ENCODE measurements at regions not wholly inside any gene's neighbourhood (a gene's known extent, or its start where the extent isn't known, plus 50 kb on each side); places are given as distances from the start of the nearest gene placed in this dataset.
"Not testable (repeated sequence)": the region's sequence is repeated elsewhere in the genome, so short reads cannot be mapped to it uniquely, and the experiment has no call there.

- DNase-seq (ENCODE audit: low read depth in 4 of 4, low spot score in 3 of 4): peak in 1 of 4 donors; percentile 0
These were observed 890.6 kb downstream of the KCNT2 start for GRCh38 chr1:195717651-195718050.

DNA sequence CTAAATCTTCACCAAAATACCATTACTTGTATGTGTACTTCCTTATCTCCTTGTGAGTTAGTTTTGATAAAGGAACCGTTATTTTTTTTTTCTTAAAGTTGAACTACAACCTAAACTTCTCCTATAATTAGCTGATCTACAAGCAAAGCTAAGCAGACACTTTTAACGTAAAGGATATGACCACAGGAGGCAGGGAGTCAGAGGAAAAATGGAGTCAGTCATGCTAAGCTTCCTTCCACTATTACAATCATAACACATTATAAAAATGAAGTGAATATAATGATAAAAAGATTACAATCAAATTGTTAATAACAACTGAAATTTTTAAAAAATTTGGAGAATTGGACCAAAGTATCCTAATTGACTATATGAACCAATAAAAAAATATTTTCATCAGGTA is 892.6 kb downstream of the KCNT2 start:
- DNase-seq (ENCODE audit: low read depth in 4 of 4, low spot score in 3 of 4): no peak

DNA sequence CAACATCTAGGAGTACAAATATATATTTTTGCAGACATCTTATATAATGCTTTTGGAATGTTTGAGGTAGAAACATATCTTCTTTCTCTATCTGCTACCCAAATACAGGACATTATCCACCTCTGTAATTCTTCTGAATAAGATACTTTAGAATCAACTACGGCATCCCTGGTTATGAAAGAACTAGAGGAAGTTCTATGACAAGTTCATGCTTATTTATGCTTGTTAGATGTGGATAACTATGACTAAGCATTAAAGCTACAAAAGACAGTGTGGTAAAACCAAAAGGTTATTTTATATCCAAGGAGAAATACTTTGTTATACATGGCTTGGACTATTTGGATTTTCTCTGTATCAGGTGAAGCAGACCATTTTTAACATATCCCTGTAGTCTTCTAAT is 894.0 kb downstream of the KCNT2 start:
- DNase-seq (ENCODE audit: low read depth in 4 of 4, low spot score in 3 of 4): no peak

DNA sequence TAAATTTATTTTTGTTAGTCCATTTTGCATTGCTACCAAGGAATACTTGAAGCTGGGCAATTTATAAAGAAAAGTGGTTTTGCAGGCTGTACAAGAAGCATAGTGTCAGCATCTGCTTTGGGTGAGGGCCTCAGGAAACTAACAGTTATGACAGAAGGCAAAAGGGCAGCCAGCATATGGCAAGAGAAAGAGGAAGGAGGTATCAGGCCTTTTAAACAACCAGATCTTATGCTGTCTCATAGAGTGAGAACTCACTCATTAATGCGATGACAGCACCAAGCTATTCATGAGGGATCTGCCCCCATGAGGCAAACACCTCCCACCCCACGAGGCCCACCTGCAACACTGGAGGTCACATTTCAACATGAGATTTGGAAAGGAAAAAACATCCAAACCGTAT is 898.4 kb downstream of the KCNT2 start:
- DNase-seq (ENCODE audit: low read depth in 4 of 4, low spot score in 3 of 4): no peak

GRCh38 chr1:195704028-195704427 is 904.2 kb downstream of the KCNT2 start:
- no peak for DNase-seq (ENCODE audit: low read depth in 4 of 4, low spot score in 3 of 4)

- no peak for DNase-seq (ENCODE audit: low read depth in 4 of 4, low spot score in 3 of 4)
These were observed 907.1 kb downstream of the KCNT2 start for GRCh38 chr1:195701149-195701548.

GRCh38 chr1:195697130-195697529 is 911.1 kb downstream of the KCNT2 start:
- DNase-seq (ENCODE audit: low read depth in 4 of 4, low spot score in 3 of 4): no peak

DNA sequence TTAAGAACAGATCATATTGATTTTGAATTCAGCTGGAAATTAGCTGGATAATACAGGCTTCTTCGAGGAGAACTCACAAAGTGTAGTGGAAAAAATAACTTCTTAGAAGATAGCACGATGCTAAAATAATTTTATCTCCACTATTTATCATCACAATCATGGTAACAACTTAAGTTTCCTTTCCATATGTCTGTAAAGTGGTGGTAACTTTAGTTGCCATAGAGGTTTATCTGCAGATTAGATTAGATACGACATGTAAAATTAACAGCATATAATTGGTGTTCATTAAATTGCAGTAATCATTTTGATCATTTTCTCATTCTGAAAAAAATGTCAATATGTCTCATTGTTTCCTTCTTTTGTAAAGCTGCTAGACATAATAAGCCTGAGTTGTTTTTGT is 921.5 kb downstream of the KCNT2 start:
- no peak for DNase-seq (ENCODE audit: low read depth in 4 of 4, low spot score in 3 of 4)

DNA sequence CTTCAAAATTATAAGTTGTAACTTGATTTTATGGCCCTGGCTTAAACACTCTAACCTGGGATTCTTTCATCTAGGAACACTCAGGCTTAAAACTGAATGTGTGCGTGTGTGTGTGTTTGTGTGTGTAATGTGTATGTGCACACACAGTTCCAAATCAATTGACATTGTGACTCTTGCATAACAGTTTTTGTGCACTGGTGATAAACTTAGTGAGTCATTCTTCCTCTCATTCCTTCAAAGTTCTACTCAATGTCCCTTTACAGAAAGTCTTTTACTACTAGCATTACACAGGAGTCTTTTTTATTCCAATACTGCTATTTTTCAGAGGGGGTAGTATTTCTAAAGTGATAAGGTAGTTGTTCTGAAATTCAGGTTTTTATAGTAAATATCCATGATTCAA is 943.6 kb downstream of the KCNT2 start:
- no peak for DNase-seq (ENCODE audit: low read depth in 4 of 4, low spot score in 3 of 4)

DNA sequence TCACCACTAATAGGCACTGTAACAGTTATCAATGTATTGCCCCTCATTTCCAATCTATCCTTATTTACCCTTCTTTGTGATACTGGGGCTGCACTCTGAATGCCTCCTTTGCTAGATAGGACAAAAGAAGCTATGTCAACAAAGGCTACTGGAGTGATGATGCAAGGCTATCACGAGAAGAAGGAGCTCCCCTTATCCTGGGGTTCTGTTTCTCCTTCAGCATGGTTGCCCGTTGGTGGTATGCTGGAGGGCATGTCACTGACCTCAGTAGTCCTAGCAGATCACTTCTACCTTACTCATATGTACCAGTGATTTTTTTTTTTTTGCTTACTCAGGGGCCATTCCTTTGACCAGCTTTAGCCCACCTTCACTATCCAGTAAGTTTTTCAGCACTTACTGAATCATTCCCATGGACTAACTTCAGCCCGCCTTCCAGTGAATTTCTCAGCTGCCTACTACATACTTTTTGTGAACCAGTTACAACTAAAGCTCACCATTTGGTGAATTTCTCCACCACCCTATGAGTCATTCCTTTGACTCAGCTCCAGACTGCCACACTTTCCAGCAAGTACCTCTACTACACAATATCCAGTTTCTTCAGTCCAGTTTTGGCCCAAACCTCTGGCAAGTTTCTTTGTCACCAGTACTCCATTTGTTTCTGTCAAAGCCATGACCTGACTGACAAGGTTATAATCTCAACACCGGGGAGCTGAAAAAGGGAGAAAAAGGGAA is 944.5 kb downstream of the KCNT2 start:
- DNase-seq (ENCODE audit: low read depth in 4 of 4, low spot score in 3 of 4): no peak

GRCh38 chr1:195656780-195657179 is 951.5 kb downstream of the KCNT2 start:
- DNase-seq (ENCODE audit: low read depth in 4 of 4, low spot score in 3 of 4): no peak

DNA sequence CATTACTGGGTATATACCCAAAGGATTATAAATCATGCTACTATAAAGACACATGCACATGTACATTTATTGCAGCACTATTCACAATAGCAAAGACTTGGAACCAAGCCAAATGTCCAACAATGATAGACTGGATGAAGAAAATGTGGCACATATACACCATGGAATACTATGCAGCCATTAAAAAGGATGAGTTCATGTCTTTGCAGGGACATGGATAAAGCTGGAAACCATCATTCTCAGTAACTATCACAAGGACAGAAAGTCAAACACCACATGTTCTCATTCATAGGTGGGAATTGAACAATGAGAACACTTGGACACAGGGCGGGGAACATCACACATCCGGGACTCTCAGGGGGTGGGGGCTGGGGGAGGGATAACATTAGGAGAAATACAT is 959.4 kb downstream of the KCNT2 start:
- not testable (repeated sequence) for DNase-seq (ENCODE audit: low read depth in 4 of 4, low spot score in 3 of 4)

GRCh38 chr1:195637539-195637938 is 970.7 kb downstream of the KCNT2 start:
- no peak for DNase-seq (ENCODE audit: low read depth in 4 of 4, low spot score in 3 of 4)

DNA sequence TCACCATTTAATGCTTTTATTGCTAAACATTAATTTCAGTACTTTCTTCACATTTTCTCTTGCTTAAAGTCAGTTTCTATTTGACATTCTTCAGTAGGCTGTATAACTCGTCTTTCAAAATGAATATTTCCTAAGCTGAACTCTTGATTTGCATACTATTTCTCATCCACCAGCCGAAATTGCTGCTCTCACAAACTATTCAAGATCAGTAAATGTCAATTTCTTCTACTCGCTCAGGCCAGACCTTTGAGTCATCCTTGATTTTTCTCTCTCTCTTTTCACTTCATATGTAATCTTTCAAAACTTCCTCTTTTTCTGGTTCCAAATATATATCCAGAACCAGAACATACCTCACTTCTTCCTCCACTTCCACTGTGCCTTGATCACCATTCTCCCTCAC is 990.0 kb downstream of the KCNT2 start:
- DNase-seq (ENCODE audit: low read depth in 4 of 4, low spot score in 3 of 4): no peak

DNA sequence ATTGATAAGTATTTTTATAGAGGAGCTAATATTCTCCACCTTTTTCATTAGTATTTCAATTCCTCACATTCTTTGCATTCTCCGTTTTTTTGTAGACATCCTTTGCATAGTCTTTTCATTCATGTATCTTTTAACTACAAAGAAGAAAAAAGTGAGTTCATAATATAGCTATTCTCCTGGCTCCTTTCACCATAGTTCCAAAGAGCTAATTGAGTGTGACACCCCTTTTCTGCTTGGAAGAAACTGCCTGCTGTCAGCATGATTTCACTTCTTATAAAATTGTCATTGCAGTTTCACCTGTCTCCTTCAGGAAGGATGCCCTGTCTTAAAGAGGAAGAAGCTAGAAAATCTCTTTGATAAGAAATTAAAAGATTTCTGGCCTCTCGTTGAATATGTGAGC is 991.1 kb downstream of the KCNT2 start:
- no peak for DNase-seq (ENCODE audit: low read depth in 4 of 4, low spot score in 3 of 4)

GRCh38 chr1:195608883-195609282 is 999.4 kb downstream of the KCNT2 start:
- no peak for DNase-seq (ENCODE audit: low read depth in 4 of 4, low spot score in 3 of 4)

DNA sequence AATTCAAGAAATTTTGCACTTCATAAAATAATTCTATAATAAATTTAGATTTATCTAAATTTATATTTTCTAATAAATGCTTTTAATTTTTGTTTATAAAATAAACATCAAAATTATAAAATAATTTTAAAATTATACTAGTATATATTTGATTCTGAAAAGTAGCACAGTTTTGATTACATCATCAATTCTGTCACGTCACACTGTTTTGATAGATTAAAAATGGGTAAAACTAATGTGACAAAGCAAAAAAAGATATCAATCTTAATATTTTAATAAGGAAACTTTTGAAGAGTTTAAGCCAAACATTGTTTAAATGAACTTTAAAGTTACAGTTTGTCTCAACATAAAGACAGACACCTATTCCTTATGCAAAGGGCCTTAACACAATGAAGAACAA is 1001.8 kb downstream of the KCNT2 start:
- no peak for DNase-seq (ENCODE audit: low read depth in 4 of 4, low spot score in 3 of 4)

DNA sequence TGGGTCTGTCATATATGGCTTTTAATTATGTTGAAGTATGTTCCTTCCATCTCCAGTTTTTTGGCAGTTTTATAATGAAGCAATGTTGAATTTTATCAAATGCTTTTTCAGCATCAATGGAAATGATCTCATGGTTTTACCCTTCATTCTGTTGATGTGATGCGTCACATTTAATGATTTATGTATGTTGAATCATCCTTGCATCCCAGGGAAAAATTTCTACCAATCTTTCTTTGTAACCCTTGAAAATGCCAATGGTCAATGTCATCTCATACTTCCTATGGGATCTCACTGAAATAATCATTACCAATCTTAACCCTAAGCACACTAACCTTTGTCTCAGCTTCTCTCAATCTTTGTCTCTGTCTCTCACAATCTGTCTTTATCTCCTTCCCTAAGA is 1004.0 kb downstream of the KCNT2 start:
- no peak for DNase-seq (ENCODE audit: low read depth in 4 of 4, low spot score in 3 of 4)

GRCh38 chr1:195597891-195598290 is 1010.3 kb downstream of the KCNT2 start:
- no peak for DNase-seq (ENCODE audit: low read depth in 4 of 4, low spot score in 3 of 4)

- DNase-seq (ENCODE audit: low read depth in 4 of 4, low spot score in 3 of 4): no peak
These were observed 1013.5 kb downstream of the KCNT2 start for GRCh38 chr1:195594773-195595172.

DNA sequence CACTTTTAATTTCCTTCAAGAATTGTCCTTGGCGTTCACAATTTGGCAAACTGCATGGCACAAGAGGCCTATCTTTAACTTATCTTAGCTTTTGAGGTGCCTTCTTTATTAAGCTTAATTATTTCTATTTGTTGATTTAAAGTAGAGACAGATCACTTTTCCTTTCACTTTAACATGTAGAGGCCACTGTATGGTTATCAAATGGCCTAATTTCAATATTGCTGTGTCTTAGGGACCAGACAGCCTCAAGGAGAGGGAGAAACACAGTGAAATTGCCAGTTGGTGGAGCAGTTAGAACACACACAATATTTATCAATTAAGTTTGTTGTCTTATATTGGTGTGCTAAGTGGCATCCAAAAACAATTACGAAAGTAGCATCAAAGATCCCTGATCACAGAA is 1013.9 kb downstream of the KCNT2 start:
- DNase-seq (ENCODE audit: low read depth in 4 of 4, low spot score in 3 of 4): no peak

DNA sequence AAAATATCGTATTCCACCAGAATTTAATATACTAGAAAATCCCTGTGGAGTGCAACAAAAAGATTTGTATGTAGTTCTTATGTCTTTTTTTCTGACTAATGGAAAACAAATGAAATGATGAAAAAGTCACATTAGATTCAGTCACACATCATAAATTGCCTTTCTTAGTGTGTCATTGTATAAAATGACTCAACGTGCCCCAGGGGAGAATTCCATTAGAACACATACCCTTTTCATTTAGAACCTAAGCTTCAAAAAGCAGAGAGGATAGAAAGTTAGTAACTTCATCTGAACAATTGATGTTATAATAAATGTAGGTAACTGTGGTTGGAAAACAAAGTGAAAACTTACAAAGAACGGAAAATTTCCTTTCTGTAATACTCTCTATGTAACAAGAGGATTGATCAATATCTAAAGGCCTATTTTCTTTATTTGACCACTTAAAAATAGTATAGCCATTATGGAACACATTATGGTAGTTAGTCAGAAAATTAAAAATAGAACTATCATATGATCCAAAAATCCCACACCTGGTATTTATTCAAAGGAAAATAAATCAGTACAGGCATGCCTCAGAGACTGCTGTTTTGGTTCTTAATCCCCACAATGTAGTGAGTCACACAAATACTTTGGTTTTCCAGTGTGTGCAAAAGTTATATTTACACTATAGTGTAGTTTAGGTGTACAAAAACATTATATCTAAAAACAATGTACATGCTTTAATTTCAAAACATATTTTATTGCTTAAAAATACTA is 1016.1 kb downstream of the KCNT2 start:
- no peak for DNase-seq (ENCODE audit: low read depth in 4 of 4, low spot score in 3 of 4)
